IMR-90 (cell line): ENCODE measurements at regions not wholly inside any gene's neighbourhood (a gene's known extent, or its start where the extent isn't known, plus 50 kb on each side); places are given as distances from the start of the nearest gene placed in this dataset.

Source experiments
- ATAC-seq: fragments of 200-7000 bp; cut with Tn5 transposase; 2 replicates; pipeline ENCODE4 v1.9.1; 2020; ENCODE audit warnings: low read depth, mild to moderate bottlenecking, moderate library complexity
- BruUV-seq: library from RNA; stranded (reverse); fragments of 400-500 nt; replicated peaks from 2 replicates; lab custom pipeline; 2021; lab: Mats Ljungman, UMichigan
- CTCF ChIA-PET: fragments of 300-600 bp; formaldehyde crosslinking; extraction: SDS; loops from one replicate; lab custom pipeline; 2021; ENCODE audit warnings: antibody characterized with exemption; lab: Yijun Ruan, JAX
- POLR2A ChIA-PET: fragments of 300-600 bp; sonication (Branson Sonifier 250); formaldehyde crosslinking; loops from one replicate; lab custom pipeline; 2022; ENCODE audit warnings: antibody characterized with exemption; ENCODE audit not compliant: unreplicated experiment; lab: Charles Lee
- DNase-seq: peaks from one replicate; pipeline ENCODE4 v3.0.0; 2013
- H2AFZ ChIP-seq: replicated peaks from 2 replicates; pipeline ENCODE3; 2013; ENCODE audit warnings: low read length, mild to moderate bottlenecking; ENCODE audit not compliant: poor library complexity
- H2AK5ac ChIP-seq: 2 replicates; pipeline ENCODE4 v1.6.1; 2013; ENCODE audit warnings: low read depth, low read length, inconsistent platforms
- H2AK9ac ChIP-seq: replicated peaks from 2 replicates; pipeline ENCODE3; 2013; ENCODE audit warnings: mild to moderate bottlenecking, low read depth, low read length, moderate library complexity; ENCODE audit not compliant: poor library complexity
- H2BK120ac ChIP-seq: 2 replicates; pipeline ENCODE4 v1.6.1; 2013; ENCODE audit warnings: low read depth, low read length, inconsistent platforms
- H2BK15ac ChIP-seq: 3 replicates; pipeline ENCODE4 v1.6.1; 2013; ENCODE audit warnings: low read depth, low read length, inconsistent platforms
- H2BK20ac ChIP-seq: 2 replicates; pipeline ENCODE4 v1.6.1; 2013; ENCODE audit warnings: low read depth, mild to moderate bottlenecking, inconsistent platforms, low read length, moderate library complexity
- H2BK5ac ChIP-seq: 2 replicates; pipeline ENCODE4 v1.6.1; 2013; ENCODE audit warnings: mild to moderate bottlenecking, low read depth, low read length, inconsistent platforms; ENCODE audit not compliant: poor library complexity, severe bottlenecking
- H3K14ac ChIP-seq: replicated peaks from 2 replicates; pipeline ENCODE4 v1.6.1; 2013; ENCODE audit warnings: low read depth, low read length, inconsistent platforms
- H3K18ac ChIP-seq: 2 replicates; pipeline ENCODE4 v1.6.1; 2013; ENCODE audit warnings: low read depth, low read length, control low read depth
- H3K23ac ChIP-seq: 2 replicates; pipeline ENCODE4 v1.6.1; 2013; ENCODE audit warnings: low read depth, low read length, inconsistent platforms
- H3K27ac ChIP-seq: 2 replicates; pipeline ENCODE4 v1.5.1; 2013; ENCODE audit warnings: mild to moderate bottlenecking, control low read depth, low read length; ENCODE audit not compliant: insufficient read depth
- H3K27me3 ChIP-seq: 2 replicates; pipeline ENCODE4 v1.6.1; 2013; ENCODE audit warnings: low read length; ENCODE audit not compliant: control insufficient read depth, insufficient read depth
- H3K36me3 ChIP-seq: 2 replicates; pipeline ENCODE4 v1.6.1; 2013; ENCODE audit warnings: low read length, mixed read lengths; ENCODE audit not compliant: control insufficient read depth, insufficient read depth
- H3K4ac ChIP-seq: 2 replicates; pipeline ENCODE4 v1.6.1; 2013; ENCODE audit warnings: low read depth, low read length, inconsistent platforms
- H3K4me1 ChIP-seq: 2 replicates; pipeline ENCODE4 v1.6.1; 2013; ENCODE audit warnings: low read length, mixed read lengths; ENCODE audit not compliant: control insufficient read depth, insufficient read depth
- H3K4me2 ChIP-seq: 2 replicates; pipeline ENCODE4 v1.6.1; 2013; ENCODE audit warnings: low read depth, mild to moderate bottlenecking, control low read depth, low read length, moderate library complexity
- H3K4me3 ChIP-seq: 2 replicates; pipeline ENCODE4 v1.5.1; 2013; ENCODE audit warnings: low read depth, mild to moderate bottlenecking, control low read depth, low read length, moderate library complexity; ENCODE audit not compliant: insufficient read depth
- H3K56ac ChIP-seq: 2 replicates; pipeline ENCODE4 v1.6.1; 2013; ENCODE audit warnings: low read length, inconsistent platforms; ENCODE audit not compliant: insufficient read depth; ENCODE audit errors: extremely low read depth
- H3K79me1 ChIP-seq, 2 experiments: 2 replicates each; pipeline ENCODE4 v1.6.1; 2013; ENCODE audit warnings: low read length in 2 of 2, inconsistent platforms in 1 of 2, low read depth in 1 of 2
- H3K9ac ChIP-seq: 2 replicates; pipeline ENCODE4 v1.6.1; 2013; ENCODE audit warnings: low read depth, low read length, control low read depth
- H3K9me1 ChIP-seq: 2 replicates; pipeline ENCODE4 v1.6.1; 2013; ENCODE audit warnings: low read length, inconsistent platforms; ENCODE audit not compliant: insufficient read depth
- H3K9me3 ChIP-seq: 2 replicates; pipeline ENCODE4 v1.6.1; 2013; ENCODE audit warnings: low read length; ENCODE audit not compliant: control insufficient read depth, insufficient read depth
- H4K20me1 ChIP-seq: 2 replicates; pipeline ENCODE4 v1.6.1; 2013; ENCODE audit warnings: low read length, inconsistent platforms; ENCODE audit not compliant: insufficient read depth
- H4K5ac ChIP-seq: 2 replicates; pipeline ENCODE4 v1.6.1; 2013; ENCODE audit warnings: mild to moderate bottlenecking, low read depth, low read length, control low read depth
- H4K8ac ChIP-seq, 2 experiments: 2 replicates each; pipeline ENCODE4 v1.6.1; 2013; ENCODE audit warnings: low read depth in 2 of 2, low read length in 2 of 2, control low read depth in 1 of 2, inconsistent platforms in 1 of 2
- H4K91ac ChIP-seq: 2 replicates; pipeline ENCODE4 v1.6.1; 2013; ENCODE audit warnings: low read depth, low read length, inconsistent platforms; ENCODE audit not compliant: insufficient read depth
- CHD1 ChIP-seq: IDR thresholded peaks from 2 replicates; pipeline ENCODE4 v1.6.1; 2012; ENCODE audit warnings: low read depth, low read length, improper control_type of control experiment
- CTCF ChIP-seq: conservative IDR thresholded peaks from 2 replicates; pipeline ENCODE4 v1.5.1; 2012; ENCODE audit warnings: mild to moderate bottlenecking, low read depth, low read length, improper control_type of control experiment
- MAZ ChIP-seq: IDR thresholded peaks from 2 replicates; pipeline ENCODE4 v1.6.1; 2012; ENCODE audit warnings: low read depth, mild to moderate bottlenecking, low read length, improper control_type of control experiment, moderate library complexity, borderline replicate concordance
- POLR2A ChIP-seq: IDR thresholded peaks from 2 replicates; pipeline ENCODE4 v1.6.1; 2012; ENCODE audit warnings: mild to moderate bottlenecking, low read depth, low read length
- RFX5 ChIP-seq: IDR thresholded peaks from 2 replicates; pipeline ENCODE4 v1.8.0; 2012; ENCODE audit warnings: low read depth, mild to moderate bottlenecking, low read length, moderate library complexity
- WGBS, 2 experiments: methylation state at CpG; one replicate each; pipeline versions ENCODE4 v1.1.5 to v1.1.7; 2013; ENCODE audit warnings: missing lambda C conversion rate in 2 of 2; ENCODE audit not compliant: insufficient read length in 1 of 2; ENCODE audit errors: extremely low coverage in 2 of 2; 5-methylcytosine and 5-hydroxymethylcytosine counted together
- dilution Hi-C: fragments of 300-500 bp; cut with HindIII; formaldehyde crosslinking; loops from one replicate; pipeline ENCODE4 v1.14.3; 2018; ENCODE audit warnings: low sequenced_read_pairs; ENCODE audit not compliant: unreplicated experiment
- in situ Hi-C: fragments of 300-500 bp; cut with MboI; formaldehyde crosslinking; loops from 3 replicates; pipeline ENCODE4 v1.14.3; 2019; ENCODE audit warnings: low sequenced_read_pairs, inconsistent platforms, mixed read lengths
- intact Hi-C: fragments of 100-400 bp; cut with micrococcal nuclease; formaldehyde crosslinking; loops from 2 replicates; pipeline ENCODE4 v1.10.0; 2022

GRCh38 chr6:47170617-47170947, 128.4 kb upstream of the ADGRF1 start:
- Histone ChIP-seq H3K9me1 (peaks cover 7% of the 10 kb centered on the region; the same call in 1 of the 2 replicates), H3K4me3 (no peak overlapping the region), H3K27ac (no peak overlapping the region), H4K20me1 (no peaks in the 10 kb centered on the region), H3K79me1 (no peaks in the 10 kb centered on the region), H3K4me1 (peaks cover 17% of the 10 kb centered on the region), H3K27me3 (no peaks in the 10 kb centered on the region), H4K5ac (peak overlapping the region; percentile 1; the same call in 1 of the 2 replicates), H2BK20ac (peak overlapping the region; percentile 57; the same call in 1 of the 2 replicates), H3K4me2 (no peak overlapping the region), H4K91ac (no peak overlapping the region), H2BK120ac (peak overlapping the region; percentile 58; the same call in 1 of the 2 replicates), H3K18ac (peak overlapping the region; percentile 53), H3K36me3 (no peaks in the 10 kb centered on the region), H2AK5ac (peak overlapping the region; percentile 77; the same call in 1 of the 2 replicates), H4K8ac (no peak overlapping the region), H2BK5ac (no peak overlapping the region), H2AFZ (no peak overlapping the region), H3K9ac (no peak overlapping the region), H3K23ac (no peak overlapping the region), H3K56ac (no peak overlapping the region), H3K14ac (peak overlapping the region; percentile 31; the same call in 1 of the 2 replicates), H3K4ac (peak overlapping the region; percentile 72), H3K9me3 (no peaks in the 10 kb centered on the region), H2AK9ac (no peak overlapping the region), H2BK15ac (no peak overlapping the region; the same call in 2 of the 3 replicates)
- BruUV-seq: no TSS peak
- ATAC-seq (no peak), DNase-seq (no peak)
- no CpG with 5 or more reads among the region's 3 CpGs for WGBS, 2 experiments
- intact Hi-C loops (no loop called here), in situ Hi-C loops (no loop called here), dilution Hi-C loops (no loop called here)
- ChIA-PET POLR2A (interaction anchor here (0.6 kb wide), 1 partner anchor 82 kb away, joined by 3 read pairs; no protein-coding TSS in a partner anchor), CTCF (no interaction called here)
- TF ChIP-seq MAZ (no peak), POLR2A (no peak), RFX5 (no peak), CTCF (no peak), CHD1 (no peak)
